ENCODE measurements at regions not wholly inside any gene's neighbourhood (a gene's known extent, or its start where the extent isn't known, plus 50 kb on each side); places are given as distances from the start of the nearest gene placed in this dataset.

DNA sequence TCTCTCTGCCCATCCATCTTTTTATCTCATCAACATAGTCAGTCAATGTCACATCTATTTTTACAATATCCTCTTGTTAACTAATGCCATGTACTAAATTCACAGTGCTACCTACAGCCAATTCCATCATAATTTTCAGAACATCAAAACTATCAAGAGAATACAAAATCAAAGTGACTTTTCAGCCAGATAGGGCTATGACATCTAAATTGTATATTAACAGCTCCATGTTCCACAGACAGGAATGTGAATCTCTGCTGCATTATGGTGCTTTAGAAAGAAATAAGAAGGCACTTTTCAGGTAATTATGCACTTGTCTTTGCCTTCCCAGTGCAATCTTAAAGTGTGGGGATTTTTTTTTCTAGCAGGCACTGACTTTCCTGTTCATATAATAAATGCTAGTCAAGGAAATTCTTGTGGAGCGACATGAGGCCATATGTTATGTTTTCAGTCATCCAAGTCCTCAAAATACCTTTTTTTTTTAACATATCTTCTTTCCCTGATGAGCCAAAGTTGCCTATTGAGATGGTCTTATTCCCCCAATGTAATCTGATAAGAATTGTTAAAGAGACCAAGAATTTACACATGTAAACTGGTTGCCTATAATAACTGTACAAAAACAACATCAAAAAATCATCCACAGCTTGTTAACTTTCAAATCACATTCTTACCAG, 252.0 kb upstream of the CNTN3 start:
- TF ChIP-seq, protein P1, sequence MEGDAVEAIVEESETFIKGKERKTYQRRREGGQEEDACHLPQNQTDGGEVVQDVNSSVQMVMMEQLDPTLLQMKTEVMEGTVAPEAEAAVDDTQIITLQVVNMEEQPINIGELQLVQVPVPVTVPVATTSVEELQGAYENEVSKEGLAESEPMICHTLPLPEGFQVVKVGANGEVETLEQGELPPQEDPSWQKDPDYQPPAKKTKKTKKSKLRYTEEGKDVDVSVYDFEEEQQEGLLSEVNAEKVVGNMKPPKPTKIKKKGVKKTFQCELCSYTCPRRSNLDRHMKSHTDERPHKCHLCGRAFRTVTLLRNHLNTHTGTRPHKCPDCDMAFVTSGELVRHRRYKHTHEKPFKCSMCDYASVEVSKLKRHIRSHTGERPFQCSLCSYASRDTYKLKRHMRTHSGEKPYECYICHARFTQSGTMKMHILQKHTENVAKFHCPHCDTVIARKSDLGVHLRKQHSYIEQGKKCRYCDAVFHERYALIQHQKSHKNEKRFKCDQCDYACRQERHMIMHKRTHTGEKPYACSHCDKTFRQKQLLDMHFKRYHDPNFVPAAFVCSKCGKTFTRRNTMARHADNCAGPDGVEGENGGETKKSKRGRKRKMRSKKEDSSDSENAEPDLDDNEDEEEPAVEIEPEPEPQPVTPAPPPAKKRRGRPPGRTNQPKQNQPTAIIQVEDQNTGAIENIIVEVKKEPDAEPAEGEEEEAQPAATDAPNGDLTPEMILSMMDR (IDR thresholded peaks at IDR 0.05; ENCODE audit: extremely low read depth in 1 of 2, insufficient read depth in 1 of 2, low read depth in 1 of 2, low read length in 2 of 2), result no peak
- TF ChIP-seq POLR2A (IDR thresholded peaks at IDR 0.05; ENCODE audit: low read depth, low read length) (no peak), POLR2AphosphoS5 (IDR thresholded peaks at IDR 0.05; ENCODE audit: insufficient read depth, low read depth, low read length) (no peak), FOS (IDR thresholded peaks at IDR 0.05; ENCODE audit: borderline replicate concordance, insufficient read depth, low read length) (no peak)
